ENCODE measurements at regions not wholly inside any gene's neighbourhood (a gene's known extent, or its start where the extent isn't known, plus 50 kb on each side); places are given as distances from the start of the nearest gene placed in this dataset.

GRCh38 chr17:77883213-77883650 lies 75.3 kb upstream of the TNRC6C start:
- DNase-seq = no peak

GRCh38 chr17:77884019-77884418 lies 74.5 kb upstream of the TNRC6C start:
- DNase-seq = no peak

GRCh38 chr17:77884967-77885641 lies 73.4 kb upstream of the TNRC6C start:
- no peak for DNase-seq

- DNase-seq = no peak
Observed at GRCh38 chr17:77885678-77886386, 72.7 kb upstream of the TNRC6C start.

- no peak for DNase-seq
Observed at GRCh38 chr17:77886387-77886728, 72.1 kb upstream of the TNRC6C start.

- DNase-seq = no peak
Observed at GRCh38 chr17:77887110-77887463, 71.4 kb upstream of the TNRC6C start.

- peak; percentile 69 for DNase-seq
Observed at GRCh38 chr17:77887464-77888241, 70.8 kb upstream of the TNRC6C start.

GRCh38 chr17:77888242-77889134 lies 70.0 kb upstream of the TNRC6C start:
- no peak for DNase-seq

GRCh38 chr17:77889135-77889505 lies 69.4 kb upstream of the TNRC6C start:
- no peak for DNase-seq

- no peak for DNase-seq
Observed at GRCh38 chr17:77889866-77890760, 68.4 kb upstream of the TNRC6C start.

GRCh38 chr17:77890771-77891170 lies 67.7 kb upstream of the TNRC6C start:
- no peak for DNase-seq

- DNase-seq = no peak
Observed at GRCh38 chr17:77891602-77892001, 66.9 kb upstream of the TNRC6C start.

- no peak for DNase-seq
Observed at GRCh38 chr17:77892031-77892430, 66.5 kb upstream of the TNRC6C start.

GRCh38 chr17:77892469-77893143 lies 65.9 kb upstream of the TNRC6C start:
- no peak for DNase-seq

GRCh38 chr17:77893144-77894044 lies 65.1 kb upstream of the TNRC6C start:
- DNase-seq = no peak

GRCh38 chr17:77894126-77894956 lies 64.2 kb upstream of the TNRC6C start:
- no peak for DNase-seq

- no peak for DNase-seq
Observed at GRCh38 chr17:77897741-77898301, 60.7 kb upstream of the TNRC6C start.

GRCh38 chr17:77898521-77899434 lies 59.7 kb upstream of the TNRC6C start:
- no peak for DNase-seq

Measured in stimulated activated CD4-positive, alpha-beta T cell treated with anti-CD3 and anti-CD28 coated beads, Interleukin-4, amount 100 ng/mL, for 24 hours (primary cell).